Smooth muscle cell (in vitro differentiated cells): ENCODE measurements at regions not wholly inside any gene's neighbourhood (a gene's known extent, or its start where the extent isn't known, plus 50 kb on each side); places are given as distances from the start of the nearest gene placed in this dataset.

Experiments
- DNase-seq: peaks from one replicate; lab custom pipeline; 2025; ENCODE audit not compliant: unreplicated experiment; lab: John Stamatoyannopoulos, UW
- H2AFZ ChIP-seq: fragments of 200-600 bp; sonication (generic); 2 replicates; pipeline ENCODE4 v1.6.0; 2016; ENCODE audit warnings: antibody characterized with exemption, low read depth, mild to moderate bottlenecking
- H3F3A ChIP-seq: fragments of 200-600 bp; sonication (generic); 2 replicates; pipeline ENCODE4 v1.6.0; 2017; ENCODE audit warnings: antibody characterized with exemption, low read depth
- H3K27ac ChIP-seq: fragments of 200-600 bp; sonication (generic); 2 replicates; pipeline ENCODE4 v1.5.1; 2016; ENCODE audit warnings: low read depth, mild to moderate bottlenecking
- H3K27me3 ChIP-seq: fragments of 200-600 bp; sonication (generic); 2 replicates; pipeline ENCODE4 v1.6.1; 2016; ENCODE audit warnings: low read depth, mild to moderate bottlenecking
- H3K36me3 ChIP-seq: fragments of 200-600 bp; sonication (generic); 2 replicates; pipeline ENCODE4 v1.5.1; 2016; ENCODE audit warnings: low read depth
- H3K4me1 ChIP-seq: fragments of 200-600 bp; sonication (generic); 2 replicates; pipeline ENCODE4 v1.5.1; 2016; ENCODE audit warnings: low read depth
- H3K4me2 ChIP-seq: fragments of 200-600 bp; sonication (generic); 2 replicates; pipeline ENCODE4 v1.6.0; 2016; ENCODE audit warnings: mild to moderate bottlenecking
- H3K4me3 ChIP-seq: fragments of 200-600 bp; sonication (generic); 2 replicates; pipeline ENCODE4 v1.5.1; 2016; ENCODE audit warnings: mild to moderate bottlenecking
- H3K79me2 ChIP-seq: fragments of 200-600 bp; sonication (generic); 2 replicates; pipeline ENCODE4 v1.6.0; 2016; ENCODE audit warnings: low read depth, mild to moderate bottlenecking
- H3K9ac ChIP-seq: fragments of 200-600 bp; sonication (generic); 2 replicates; pipeline ENCODE4 v1.6.0; 2016; ENCODE audit warnings: low read depth
- H3K9me3 ChIP-seq: fragments of 200-600 bp; sonication (generic); replicated peaks from 2 replicates; pipeline ENCODE4 v1.5.1; 2016; ENCODE audit warnings: low read depth
- H4K20me1 ChIP-seq: fragments of 200-600 bp; sonication (generic); 2 replicates; pipeline ENCODE4 v1.6.0; 2016; ENCODE audit warnings: low read depth
- WGBS: methylation state at CpG from one replicate; pipeline ENCODE4 v1.1.7; 2016; ENCODE audit warnings: low lambda C conversion rate; 5-methylcytosine and 5-hydroxymethylcytosine counted together
- TF ChIP-seq, protein P1 (sequence below): fragments of 200-600 bp; sonication (generic); IDR thresholded peaks from 2 replicates; pipeline ENCODE4 v1.5.1; 2017; ENCODE audit warnings: borderline replicate concordance, mild to moderate bottlenecking, antibody characterized with exemption; ENCODE audit not compliant: insufficient read depth, poor library complexity, severe bottlenecking

DNA sequence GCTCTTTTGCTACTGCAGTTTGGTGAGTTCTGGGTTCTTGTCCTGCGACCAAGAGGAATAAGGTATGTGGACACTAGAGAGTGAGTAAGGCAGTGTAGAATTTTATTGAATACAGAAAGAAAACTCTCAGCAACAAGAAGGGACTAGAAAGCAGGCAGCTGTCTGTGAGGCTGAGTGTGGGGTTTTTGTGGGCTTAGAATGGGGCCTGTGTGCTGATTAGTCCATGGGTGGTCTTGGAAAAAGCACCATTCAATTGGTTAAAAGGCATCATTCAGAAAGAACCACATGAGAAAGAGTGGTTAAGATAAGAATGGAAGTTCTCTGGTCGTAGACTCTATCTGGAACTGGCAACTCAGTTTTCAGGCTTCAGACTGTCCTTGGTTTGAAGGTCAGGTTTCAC is 298.8 kb downstream of the TGFB2 start:
- Histone ChIP-seq H3K27me3 (no peaks in the 10 kb centered on the region), H3K4me1 (peaks cover 6% of the 10 kb centered on the region), H3K9ac (no peak overlapping the region), H3K9me3 (no peaks in the 10 kb centered on the region), H3K27ac (peak overlapping the region; percentile 46), H3K4me3 (no peak overlapping the region), H2AFZ (no peak overlapping the region), H4K20me1 (no peaks in the 10 kb centered on the region), H3F3A (no peaks in the 10 kb centered on the region), H3K36me3 (no peaks in the 10 kb centered on the region), H3K79me2 (no peaks in the 10 kb centered on the region), H3K4me2 (peak overlapping the region; percentile 45)
- TF ChIP-seq, protein P1, sequence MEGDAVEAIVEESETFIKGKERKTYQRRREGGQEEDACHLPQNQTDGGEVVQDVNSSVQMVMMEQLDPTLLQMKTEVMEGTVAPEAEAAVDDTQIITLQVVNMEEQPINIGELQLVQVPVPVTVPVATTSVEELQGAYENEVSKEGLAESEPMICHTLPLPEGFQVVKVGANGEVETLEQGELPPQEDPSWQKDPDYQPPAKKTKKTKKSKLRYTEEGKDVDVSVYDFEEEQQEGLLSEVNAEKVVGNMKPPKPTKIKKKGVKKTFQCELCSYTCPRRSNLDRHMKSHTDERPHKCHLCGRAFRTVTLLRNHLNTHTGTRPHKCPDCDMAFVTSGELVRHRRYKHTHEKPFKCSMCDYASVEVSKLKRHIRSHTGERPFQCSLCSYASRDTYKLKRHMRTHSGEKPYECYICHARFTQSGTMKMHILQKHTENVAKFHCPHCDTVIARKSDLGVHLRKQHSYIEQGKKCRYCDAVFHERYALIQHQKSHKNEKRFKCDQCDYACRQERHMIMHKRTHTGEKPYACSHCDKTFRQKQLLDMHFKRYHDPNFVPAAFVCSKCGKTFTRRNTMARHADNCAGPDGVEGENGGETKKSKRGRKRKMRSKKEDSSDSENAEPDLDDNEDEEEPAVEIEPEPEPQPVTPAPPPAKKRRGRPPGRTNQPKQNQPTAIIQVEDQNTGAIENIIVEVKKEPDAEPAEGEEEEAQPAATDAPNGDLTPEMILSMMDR: no peak
- no peak for DNase-seq
- WGBS: 8% methylated on average over 2 of the region's 2 CpGs

DNA sequence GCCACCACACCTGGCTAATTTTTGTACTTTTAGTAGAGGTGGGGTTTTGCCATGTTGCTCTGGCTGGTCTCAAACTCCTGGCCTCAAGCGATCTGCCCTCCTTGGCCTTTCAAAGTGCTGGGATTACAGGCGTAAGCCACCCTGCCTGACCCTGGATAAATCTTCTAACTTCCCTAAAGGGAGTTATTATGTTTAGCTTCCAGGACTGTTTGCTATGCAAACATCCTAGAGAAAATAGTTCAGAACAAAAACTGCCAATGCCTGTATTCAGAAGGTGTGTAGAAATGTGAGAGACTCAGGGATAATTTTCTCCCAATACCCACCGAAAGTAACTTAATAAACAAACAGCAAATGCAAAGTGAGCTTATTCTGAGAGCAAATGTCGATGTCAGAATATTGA is 301.2 kb downstream of the TGFB2 start:
- H3K79me2 ChIP-seq: no peaks in the 10 kb centered on the region
- 93% methylated on average over 4 of the region's 4 CpGs for WGBS
- no peak for DNase-seq
- H4K20me1 ChIP-seq: no peaks in the 10 kb centered on the region
- H3K36me3 ChIP-seq: no peaks in the 10 kb centered on the region
- no peak overlapping the region for H2AFZ ChIP-seq
- no peaks in the 10 kb centered on the region for H3K9me3 ChIP-seq
- H3K27ac ChIP-seq: no peak overlapping the region
- no peaks in the 10 kb centered on the region for H3F3A ChIP-seq
- H3K27me3 ChIP-seq: no peaks in the 10 kb centered on the region
- no peak overlapping the region for H3K4me2 ChIP-seq
- no peak overlapping the region for H3K4me3 ChIP-seq
- no peak overlapping the region for H3K9ac ChIP-seq
- peaks cover 6% of the 10 kb centered on the region for H3K4me1 ChIP-seq
- TF ChIP-seq, protein P1: no peak

DNA sequence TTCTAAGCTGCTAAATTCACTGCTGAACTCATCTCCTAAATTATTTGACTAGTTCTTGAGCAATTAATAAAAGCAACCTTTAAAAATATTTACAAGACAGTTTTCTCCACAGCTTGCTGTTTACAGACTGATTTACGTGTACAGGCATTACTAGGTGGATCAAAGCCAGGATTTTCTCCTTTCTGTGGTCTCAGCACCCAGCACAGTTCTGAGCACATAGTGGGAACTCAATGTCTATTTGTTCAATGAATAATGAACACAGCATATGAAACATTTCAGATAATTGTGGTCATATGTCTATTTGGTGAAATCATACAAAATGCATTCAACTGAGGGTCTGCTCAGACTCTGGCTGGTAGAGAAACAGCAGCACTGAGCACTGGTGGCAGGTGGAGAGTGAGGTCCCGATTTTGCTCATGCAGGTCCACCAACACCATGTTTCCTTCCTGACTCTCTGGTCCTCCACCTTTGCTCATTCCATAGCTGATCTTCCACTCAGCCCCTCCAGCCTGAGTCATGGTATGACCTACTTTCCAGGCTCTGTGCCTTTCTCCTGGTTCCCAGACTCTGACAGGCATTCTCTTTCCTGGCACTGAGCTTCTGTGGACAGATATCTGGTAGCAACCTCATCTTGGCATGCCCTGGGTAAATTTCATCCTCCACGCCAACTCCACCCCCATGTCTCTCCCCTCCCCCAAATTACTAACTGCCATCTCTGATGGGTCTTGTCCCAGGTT is 311.3 kb downstream of the TGFB2 start:
- DNase-seq: no peak
- H3K4me1 ChIP-seq: peaks cover 21% of the 10 kb centered on the region
- peak overlapping the region; percentile 7 for H3K27ac ChIP-seq
- no peaks in the 10 kb centered on the region for H3K9me3 ChIP-seq
- WGBS: 76% methylated on average over 3 of the region's 3 CpGs
- H3K4me2 ChIP-seq: no peak overlapping the region
- no peak overlapping the region for H3K4me3 ChIP-seq
- H3K27me3 ChIP-seq: no peaks in the 10 kb centered on the region
- no peaks in the 10 kb centered on the region for H3K36me3 ChIP-seq
- H3K79me2 ChIP-seq: no peaks in the 10 kb centered on the region
- H4K20me1 ChIP-seq: no peaks in the 10 kb centered on the region
- TF ChIP-seq, protein P1: no peak
- no peak overlapping the region for H2AFZ ChIP-seq
- H3F3A ChIP-seq: peaks cover 4% of the 10 kb centered on the region
- no peak overlapping the region for H3K9ac ChIP-seq

DNA sequence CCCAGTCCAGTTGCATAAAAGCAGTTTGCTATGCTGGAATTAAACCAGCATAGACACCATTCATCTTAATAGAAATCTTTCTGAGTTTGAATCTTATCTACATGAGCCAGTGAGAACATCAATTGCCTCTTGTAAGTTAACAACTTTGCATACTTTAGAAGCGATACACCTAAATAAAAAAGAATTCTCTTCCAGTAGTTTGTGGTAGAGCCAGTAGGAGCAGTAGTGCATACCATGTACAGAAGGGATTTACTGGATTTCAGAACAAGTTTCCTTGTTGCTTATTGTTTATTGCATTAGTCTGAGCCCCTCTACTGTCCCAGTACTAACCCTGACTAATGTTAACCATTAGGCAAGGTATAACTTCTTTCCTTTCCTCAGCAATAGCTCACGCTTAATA is 313.1 kb downstream of the TGFB2 start:
- 56% methylated on average over 2 of the region's 2 CpGs for WGBS
- H3K27me3 ChIP-seq: no peaks in the 10 kb centered on the region
- H3F3A ChIP-seq: peaks cover 4% of the 10 kb centered on the region
- peak overlapping the region; percentile 73 for H3K4me2 ChIP-seq
- no peaks in the 10 kb centered on the region for H3K9me3 ChIP-seq
- H3K27ac ChIP-seq: peak overlapping the region; percentile 88
- no peaks in the 10 kb centered on the region for H3K79me2 ChIP-seq
- no peaks in the 10 kb centered on the region for H3K36me3 ChIP-seq
- H2AFZ ChIP-seq: no peak overlapping the region
- DNase-seq: no peak
- peaks cover 23% of the 10 kb centered on the region for H3K4me1 ChIP-seq
- no peaks in the 10 kb centered on the region for H4K20me1 ChIP-seq
- no peak overlapping the region for H3K4me3 ChIP-seq
- TF ChIP-seq, protein P1: no peak
- no peak overlapping the region for H3K9ac ChIP-seq
